ENCODE measurements at regions not wholly inside any gene's neighbourhood (a gene's known extent, or its start where the extent isn't known, plus 50 kb on each side); places are given as distances from the start of the nearest gene placed in this dataset.

GRCh38 chr3:3499012-3499562 lies 300.1 kb upstream of the LRRN1 start:
- TF ChIP-seq POLR2A (IDR thresholded peaks at IDR 0.05), result no peak
- no peak for TF ChIP-seq CTCF (IDR thresholded peaks at IDR 0.05)

Data from uterus (tissue), 2 donors.